Right cardiac atrium (tissue), 5 donors: ENCODE measurements at regions not wholly inside any gene's neighbourhood (a gene's known extent, or its start where the extent isn't known, plus 50 kb on each side); places are given as distances from the start of the nearest gene placed in this dataset.

Source experiments
- ATAC-seq, 2 donors: fragments of 200-7000 bp; cut with Tn5 transposase; one replicate each; pipeline versions ENCODE4 v1.8.0 to v1.9.1; 2020; ENCODE audit warnings: moderate library complexity in 2 of 2, mild to moderate bottlenecking in 1 of 2
- DNase-seq, 3 donors: peaks; one replicate each; pipeline ENCODE4 v3.0.0-alpha.2; 2020
- H3K27ac ChIP-seq: one replicate; pipeline ENCODE4 v1.5.1; 2013; ENCODE audit warnings: mild to moderate bottlenecking, low read length, control low read depth, moderate library complexity
- H3K27me3 ChIP-seq: one replicate; pipeline ENCODE4 v1.6.1; 2013; ENCODE audit not compliant: control insufficient read depth, insufficient read depth
- H3K4me1 ChIP-seq: one replicate; pipeline ENCODE4 v1.6.1; 2013; ENCODE audit warnings: low read length; ENCODE audit not compliant: control insufficient read depth, insufficient read depth
- H3K4me3 ChIP-seq: one replicate; pipeline ENCODE4 v1.5.1; 2013; ENCODE audit warnings: low read length, control low read depth
- H3K9me3 ChIP-seq: one replicate; pipeline ENCODE4 v1.6.1; 2013; ENCODE audit warnings: low read length; ENCODE audit not compliant: control insufficient read depth
- WGBS: extraction: QIAGEN DNeasy Blood & Tissue Kit; methylation state at CpG from one replicate; pipeline ENCODE4 v1.1.7; 2013; 5-methylcytosine and 5-hydroxymethylcytosine counted together
- intact Hi-C, 4 donors: fragments of 100-400 bp; cut with DNase I; formaldehyde crosslinking; loops; one replicate each; pipeline versions ENCODE4 v1.11.0 to v1.14.0; 2022 to 2023
- donor health status: healthy with polysubstance abuse.
- donor health status: DM: no; HTN: yes; CAD: no.
- donor health status: DM: no; HTN: no; CAD: no.
- donor health status: DM: no; HTN: yes; CAD: no; lungs with severe emphysema.
- donor health status: DM: yes; HTN: yes; CAD: no.

DNA sequence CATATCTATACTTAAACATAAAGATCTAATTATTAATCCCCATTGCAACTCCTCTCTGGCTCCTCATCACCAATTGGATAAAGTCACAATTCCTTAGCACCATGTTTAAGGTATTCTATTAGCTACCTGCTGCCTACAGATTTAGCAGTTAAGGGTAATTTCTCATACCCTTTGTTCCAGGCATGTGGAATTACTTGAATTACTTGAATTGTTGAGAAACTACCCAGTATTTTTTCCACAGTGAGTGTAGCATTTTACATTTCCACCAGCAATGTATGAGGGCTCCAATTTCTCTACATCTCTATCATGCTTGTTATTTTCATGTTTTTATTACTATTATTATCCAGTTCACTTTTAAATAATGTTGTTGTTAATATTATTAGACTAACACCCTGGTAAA, 86.4 kb downstream of the P2RY1 start:
- H3K27ac ChIP-seq: no peak overlapping the region
- no peak overlapping the region for H3K4me3 ChIP-seq
- H3K9me3 ChIP-seq: no peaks in the 10 kb centered on the region
- H3K27me3 ChIP-seq: no peaks in the 10 kb centered on the region
- no peak for DNase-seq
- H3K4me1 ChIP-seq: no peaks in the 10 kb centered on the region
- intact Hi-C loops: no loop called here
- no peak for ATAC-seq

DNA sequence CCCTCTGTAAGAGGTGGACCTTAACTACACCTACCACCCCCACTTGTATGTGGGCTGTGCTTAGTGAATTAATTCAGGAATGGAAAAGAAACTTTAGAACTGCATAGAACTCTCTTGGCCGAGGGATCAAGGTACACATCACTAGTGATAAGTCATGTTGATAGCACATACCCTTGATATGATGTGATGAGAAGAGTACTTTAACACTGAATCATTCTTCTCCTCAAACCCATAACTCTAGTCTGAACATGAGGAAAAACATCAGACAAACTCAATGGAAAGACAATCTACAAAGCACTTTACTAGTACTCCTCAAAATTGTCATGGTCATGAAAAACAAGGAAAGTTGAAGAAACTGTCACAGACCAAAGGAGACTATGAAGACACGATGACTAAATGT, 87.6 kb downstream of the P2RY1 start:
- intact Hi-C loops: no loop called here

DNA sequence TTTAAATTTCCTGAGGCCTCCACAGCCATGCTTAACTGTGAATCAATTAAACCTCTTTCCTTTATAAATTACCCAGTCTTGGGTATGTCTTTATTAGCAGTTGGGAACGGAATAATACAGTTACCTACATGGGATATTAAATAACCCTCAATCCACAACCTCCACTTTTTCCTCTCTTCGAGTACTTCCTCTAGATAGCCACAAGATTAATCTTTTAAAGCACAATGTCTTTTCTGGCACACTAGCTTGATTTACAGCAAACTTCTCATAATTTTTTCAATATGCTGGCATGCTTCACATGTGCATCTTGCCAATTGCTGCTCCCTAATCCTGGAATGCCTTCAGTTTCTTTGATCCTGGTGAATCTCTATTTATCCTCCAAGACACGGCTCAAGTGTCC, 92.2 kb downstream of the P2RY1 start:
- Histone ChIP-seq H3K27me3 (no peaks in the 10 kb centered on the region), H3K9me3 (no peaks in the 10 kb centered on the region), H3K27ac (no peak overlapping the region), H3K4me3 (no peak overlapping the region), H3K4me1 (no peaks in the 10 kb centered on the region)
- intact Hi-C loops: no loop called here
- ATAC-seq: no peak
- DNase-seq: no peak
- 68% methylated on average over 3 of the region's 3 CpGs for WGBS

More for the DNA sequence above, 87.6 kb downstream of the P2RY1 start:
- no peak for DNase-seq
- H3K9me3 ChIP-seq: no peaks in the 10 kb centered on the region
- no peak overlapping the region for H3K27ac ChIP-seq
- WGBS: 77% methylated on average over 2 of the region's 2 CpGs
- ATAC-seq: no peak
- no peaks in the 10 kb centered on the region for H3K4me1 ChIP-seq
- H3K4me3 ChIP-seq: no peak overlapping the region
- H3K27me3 ChIP-seq: no peaks in the 10 kb centered on the region

DNA sequence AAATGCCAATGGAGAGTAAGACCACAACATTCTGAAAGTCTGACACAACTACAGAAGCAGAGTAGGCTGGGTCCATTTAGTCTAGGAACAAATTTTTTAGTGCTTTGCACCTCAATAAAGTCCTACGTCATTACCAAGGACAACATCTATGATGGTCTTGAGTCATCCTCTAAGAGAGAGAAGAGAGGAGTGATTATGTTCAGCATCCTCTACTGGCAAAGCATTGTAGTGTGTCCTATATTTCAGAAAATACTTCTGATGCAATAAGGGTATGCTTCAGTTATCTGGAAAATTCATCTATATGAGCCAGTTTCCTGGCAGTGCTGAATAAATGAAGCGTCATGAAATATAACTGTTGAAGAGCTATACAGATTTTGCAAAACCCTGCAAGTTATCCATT, 95.6 kb downstream of the P2RY1 start:
- no peaks in the 10 kb centered on the region for H3K9me3 ChIP-seq
- DNase-seq (no peak), ATAC-seq (no peak)
- H3K4me3 ChIP-seq: no peak overlapping the region
- intact Hi-C loops: no loop called here
- no peaks in the 10 kb centered on the region for H3K27me3 ChIP-seq
- H3K27ac ChIP-seq: no peak overlapping the region
- no peaks in the 10 kb centered on the region for H3K4me1 ChIP-seq
- 86% methylated on average over 2 of the region's 2 CpGs for WGBS

DNA sequence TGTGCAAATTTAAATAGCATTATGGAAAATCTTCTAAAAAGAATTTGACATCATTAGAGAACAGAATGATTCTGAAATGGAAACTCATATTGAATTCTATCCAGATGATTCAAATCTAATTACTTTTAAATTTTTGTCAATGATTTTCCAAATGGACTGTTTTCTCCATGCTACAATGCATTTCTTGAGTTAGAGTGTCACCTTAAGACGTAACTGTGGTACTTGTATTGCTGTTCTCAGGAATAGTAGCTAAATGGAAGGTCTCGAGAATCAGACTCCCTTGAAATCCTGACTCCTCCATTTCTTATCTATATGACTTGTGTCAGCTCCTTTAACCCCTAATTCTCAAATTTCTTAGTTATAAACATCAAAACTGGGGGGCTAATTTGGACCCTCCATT, 102.3 kb downstream of the P2RY1 start:
- DNase-seq (no peak), ATAC-seq (no peak)
- H3K27ac ChIP-seq: no peak overlapping the region
- H3K4me3 ChIP-seq: no peak overlapping the region
- no peaks in the 10 kb centered on the region for H3K4me1 ChIP-seq
- intact Hi-C loops: no loop called here
- H3K27me3 ChIP-seq: no peaks in the 10 kb centered on the region
- WGBS: 51% methylated on average over 2 of the region's 2 CpGs
- H3K9me3 ChIP-seq: no peaks in the 10 kb centered on the region

DNA sequence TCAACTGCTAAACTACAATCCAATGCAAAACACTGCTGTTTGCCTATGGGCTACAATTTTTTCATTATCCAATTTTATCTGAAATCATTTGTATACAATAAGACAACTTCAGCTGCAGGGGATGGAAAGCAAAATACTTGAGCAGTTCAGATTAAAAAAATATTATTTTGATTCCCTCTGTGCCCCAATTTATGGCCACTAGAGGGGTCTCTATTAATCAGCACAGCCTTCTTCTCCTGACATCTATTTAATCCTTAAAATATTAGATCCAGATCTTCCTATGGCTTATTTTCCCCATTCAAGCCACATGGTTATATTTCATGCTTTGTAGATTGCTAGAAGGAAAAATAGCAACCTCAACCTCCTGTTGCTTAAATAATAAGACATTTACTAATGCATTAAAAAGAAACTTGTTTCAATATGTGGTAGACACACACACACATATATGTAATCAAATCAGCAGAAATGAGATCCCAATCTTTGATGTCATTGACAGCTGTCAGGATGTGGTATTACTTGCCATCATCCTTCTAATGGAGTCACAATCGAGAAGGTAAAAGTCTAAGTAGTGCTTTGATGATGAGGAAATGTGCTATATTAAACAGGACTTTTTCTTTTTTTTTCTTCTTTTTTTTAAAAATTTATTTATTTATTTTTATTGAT, 104.2 kb downstream of the P2RY1 start:
- DNase-seq (no peak), ATAC-seq (no peak)
- intact Hi-C loops: no loop called here

DNA sequence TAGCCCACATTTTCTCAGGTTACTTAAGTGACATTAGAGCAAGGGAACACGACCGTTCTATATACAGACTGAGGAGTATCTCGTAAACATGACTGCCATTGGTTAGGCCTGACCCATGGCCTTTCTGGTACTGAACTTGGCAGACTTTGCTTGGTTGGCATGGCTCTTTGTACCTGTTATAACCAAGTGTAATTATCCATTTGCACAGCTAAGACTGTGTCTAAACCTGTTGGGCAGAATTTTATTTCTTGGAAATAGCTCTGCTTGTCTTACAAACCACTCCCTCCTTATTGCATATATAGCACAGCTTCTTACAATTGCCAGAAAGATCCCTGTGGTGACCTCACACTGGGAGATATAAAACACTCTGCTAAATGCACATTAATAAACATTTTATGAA, 106.9 kb downstream of the P2RY1 start:
- H3K27me3 ChIP-seq: no peaks in the 10 kb centered on the region
- no peak for DNase-seq
- H3K9me3 ChIP-seq: no peaks in the 10 kb centered on the region
- no peak overlapping the region for H3K4me3 ChIP-seq
- no peak overlapping the region for H3K27ac ChIP-seq
- intact Hi-C loops: no loop called here
- no peak for ATAC-seq
- WGBS: 86% methylated on average over 3 of the region's 3 CpGs
- no peaks in the 10 kb centered on the region for H3K4me1 ChIP-seq

More for the DNA sequence above, 104.2 kb downstream of the P2RY1 start:
- H3K27me3 ChIP-seq: no peaks in the 10 kb centered on the region
- H3K4me1 ChIP-seq: no peaks in the 10 kb centered on the region
- H3K9me3 ChIP-seq: no peaks in the 10 kb centered on the region
- no peak overlapping the region for H3K4me3 ChIP-seq
- WGBS: 81% methylated on average over 1 of the region's 1 CpG
- no peak overlapping the region for H3K27ac ChIP-seq

DNA sequence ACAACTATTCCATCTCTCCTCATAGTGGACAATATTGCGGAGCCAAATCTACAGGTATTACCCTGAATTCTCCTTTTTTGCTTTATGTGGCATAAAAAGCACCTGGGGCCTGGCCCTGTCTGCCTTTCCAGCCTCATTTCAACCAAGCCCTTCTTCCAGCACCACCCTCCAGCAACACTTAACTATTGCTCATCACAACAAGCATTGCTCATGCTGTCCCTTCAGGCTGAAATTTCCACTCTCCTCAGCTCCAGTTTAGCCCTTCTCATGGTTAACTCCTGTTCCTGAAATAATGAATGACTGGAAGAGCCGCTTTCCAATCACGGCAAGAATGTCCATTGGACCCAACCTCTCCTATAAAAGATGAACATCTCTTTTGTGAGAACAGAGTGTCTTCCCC, 107.4 kb downstream of the P2RY1 start:
- WGBS: 84% methylated on average over 3 of the region's 3 CpGs
- no peak overlapping the region for H3K4me3 ChIP-seq
- H3K27me3 ChIP-seq: no peaks in the 10 kb centered on the region
- no peak overlapping the region for H3K27ac ChIP-seq
- DNase-seq (no peak), ATAC-seq (no peak)
- no peaks in the 10 kb centered on the region for H3K9me3 ChIP-seq
- intact Hi-C loops: no loop called here
- H3K4me1 ChIP-seq: no peaks in the 10 kb centered on the region

DNA sequence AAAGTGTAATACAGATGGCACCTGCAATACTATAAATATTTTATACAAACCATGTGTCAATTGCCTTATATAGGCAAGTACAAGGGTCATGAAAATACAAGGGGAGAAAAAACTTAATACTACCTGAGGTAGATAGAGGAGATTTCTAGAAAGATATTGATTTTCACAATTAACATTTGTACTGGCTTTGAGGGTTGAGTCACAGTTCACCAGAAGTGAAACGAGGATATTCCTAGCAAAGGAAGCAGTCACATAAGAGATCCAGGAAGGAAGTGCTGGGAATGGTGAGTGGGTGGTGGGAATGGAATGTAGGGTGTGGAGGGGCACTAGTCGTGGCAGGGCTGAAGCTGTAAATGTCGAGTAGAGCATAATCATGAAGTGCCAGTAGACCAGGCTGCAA, 108.7 kb downstream of the P2RY1 start:
- Histone ChIP-seq H3K4me3 (no peak overlapping the region), H3K9me3 (no peaks in the 10 kb centered on the region), H3K27me3 (no peaks in the 10 kb centered on the region), H3K4me1 (no peaks in the 10 kb centered on the region), H3K27ac (no peak overlapping the region)
- no peak for ATAC-seq
- intact Hi-C loops: no loop called here
- no peak for DNase-seq
- WGBS: 48% methylated on average over 3 of the region's 3 CpGs

DNA sequence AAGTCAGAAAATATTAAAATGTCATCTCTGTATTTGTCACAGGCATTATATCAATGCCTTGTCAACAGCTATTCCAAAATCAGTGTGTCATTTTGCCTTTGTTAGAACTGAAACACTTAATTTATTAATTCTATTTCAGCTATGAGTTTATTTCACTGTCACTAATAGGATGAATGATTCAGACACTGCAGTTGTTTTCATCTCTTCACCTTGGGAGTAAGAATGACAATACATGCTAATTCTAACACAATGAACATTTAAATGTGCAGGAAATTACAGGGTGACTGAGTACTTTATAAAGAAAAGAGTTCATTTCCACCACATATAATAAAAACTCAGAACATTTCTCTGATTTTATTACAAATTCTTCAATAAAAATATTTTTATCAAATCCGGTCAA, 109.7 kb downstream of the P2RY1 start:
- Histone ChIP-seq H3K27ac (no peak overlapping the region), H3K4me3 (no peak overlapping the region), H3K4me1 (no peaks in the 10 kb centered on the region), H3K27me3 (no peaks in the 10 kb centered on the region), H3K9me3 (no peaks in the 10 kb centered on the region)
- no peak for DNase-seq
- WGBS: 90% methylated on average over 1 of the region's 1 CpG
- ATAC-seq: no peak
- intact Hi-C loops: no loop called here

DNA sequence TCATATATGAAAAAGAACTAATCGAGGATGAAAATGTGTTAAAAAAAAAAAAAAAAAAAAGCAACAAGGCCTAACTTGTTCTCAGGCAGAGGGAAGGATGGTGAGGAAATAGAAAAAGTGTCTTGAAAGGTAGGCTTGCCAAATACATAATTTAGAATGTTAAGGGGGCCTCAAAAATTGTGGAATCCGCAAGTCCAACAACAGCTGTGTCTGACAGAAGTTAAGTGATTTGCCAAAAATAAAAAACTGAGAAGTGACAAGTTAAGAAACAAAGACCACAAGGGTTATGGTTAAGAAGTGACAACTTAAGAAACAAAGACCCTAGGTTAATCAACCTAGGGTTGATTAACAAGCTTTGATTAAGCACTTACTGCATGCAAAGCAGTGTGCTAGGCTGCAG, 110.6 kb downstream of the P2RY1 start:
- DNase-seq: no peak
- Histone ChIP-seq H3K9me3 (no peaks in the 10 kb centered on the region), H3K4me3 (no peak overlapping the region), H3K27me3 (no peaks in the 10 kb centered on the region), H3K4me1 (no peaks in the 10 kb centered on the region), H3K27ac (no peak overlapping the region)
- intact Hi-C loops: no loop called here
- 67% methylated on average over 2 of the region's 2 CpGs for WGBS
- ATAC-seq: no peak

DNA sequence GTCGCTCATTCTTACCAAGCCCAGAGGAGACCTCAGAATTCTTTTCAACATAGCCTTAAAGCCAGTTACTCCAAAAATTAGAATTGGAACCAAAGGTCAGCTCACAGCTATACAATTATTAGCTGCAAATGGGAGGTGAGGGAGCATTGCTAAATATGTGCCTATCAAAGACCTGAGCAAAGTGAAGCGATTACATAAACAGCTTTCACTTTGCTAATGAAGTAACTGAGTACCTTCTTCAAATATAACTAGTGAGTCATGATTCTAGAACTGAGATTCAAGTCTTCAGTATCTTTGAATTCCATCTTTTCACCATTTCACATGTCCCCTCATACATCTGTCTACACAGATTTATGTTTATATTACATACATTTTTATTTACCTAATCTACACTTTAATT, 122.6 kb downstream of the P2RY1 start:
- Histone ChIP-seq H3K27me3 (no peaks in the 10 kb centered on the region), H3K9me3 (no peaks in the 10 kb centered on the region), H3K4me3 (no peak overlapping the region), H3K27ac (no peak overlapping the region), H3K4me1 (no peaks in the 10 kb centered on the region)
- DNase-seq (no peak), ATAC-seq (no peak)
- intact Hi-C loops: no loop called here
- WGBS: 98% methylated on average over 2 of the region's 2 CpGs
